ENCODE measurements at regions not wholly inside any gene's neighbourhood (a gene's known extent, or its start where the extent isn't known, plus 50 kb on each side); places are given as distances from the start of the nearest gene placed in this dataset.

DNA sequence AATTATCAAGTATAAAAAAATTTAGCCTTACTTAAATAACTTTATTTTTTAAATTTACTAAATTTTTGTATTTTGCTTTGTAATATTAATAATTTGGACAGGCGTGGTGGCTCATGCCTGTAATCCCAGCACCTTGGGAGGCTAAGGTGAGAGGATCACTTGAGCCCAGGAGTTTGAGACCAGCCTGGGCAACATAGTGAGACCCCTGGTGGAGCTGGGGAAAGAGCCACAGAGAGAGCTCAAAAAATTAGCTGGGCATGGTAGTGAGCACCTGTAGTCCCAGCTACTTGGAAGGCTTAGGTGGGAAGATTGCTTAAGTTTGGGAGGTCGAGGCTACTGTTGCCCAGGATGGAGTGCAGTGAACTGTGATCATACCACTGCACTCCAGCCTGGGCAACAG lies 143.5 kb downstream of the B3GNT2 start:
- H3F3A ChIP-seq (ENCODE audit: insufficient read depth, low read length), result no peaks in the 10 kb centered on the region
- no peak overlapping the region for H3K9ac ChIP-seq (ENCODE audit: low read length)
- H3K27ac ChIP-seq (ENCODE audit: low read length), result no peak overlapping the region
- H3K9me2 ChIP-seq (replicated peaks; ENCODE audit: insufficient read depth, low read length), result no peaks in the 10 kb centered on the region
- TF ChIP-seq EZH2phosphoT487 (IDR thresholded peaks at IDR 0.05; ENCODE audit: low read length), result no peak
- TF ChIP-seq EZH2 (optimal IDR thresholded peaks at IDR 0.05; ENCODE audit: low read depth, low read length), result no peak
- TF ChIP-seq, protein P1, sequence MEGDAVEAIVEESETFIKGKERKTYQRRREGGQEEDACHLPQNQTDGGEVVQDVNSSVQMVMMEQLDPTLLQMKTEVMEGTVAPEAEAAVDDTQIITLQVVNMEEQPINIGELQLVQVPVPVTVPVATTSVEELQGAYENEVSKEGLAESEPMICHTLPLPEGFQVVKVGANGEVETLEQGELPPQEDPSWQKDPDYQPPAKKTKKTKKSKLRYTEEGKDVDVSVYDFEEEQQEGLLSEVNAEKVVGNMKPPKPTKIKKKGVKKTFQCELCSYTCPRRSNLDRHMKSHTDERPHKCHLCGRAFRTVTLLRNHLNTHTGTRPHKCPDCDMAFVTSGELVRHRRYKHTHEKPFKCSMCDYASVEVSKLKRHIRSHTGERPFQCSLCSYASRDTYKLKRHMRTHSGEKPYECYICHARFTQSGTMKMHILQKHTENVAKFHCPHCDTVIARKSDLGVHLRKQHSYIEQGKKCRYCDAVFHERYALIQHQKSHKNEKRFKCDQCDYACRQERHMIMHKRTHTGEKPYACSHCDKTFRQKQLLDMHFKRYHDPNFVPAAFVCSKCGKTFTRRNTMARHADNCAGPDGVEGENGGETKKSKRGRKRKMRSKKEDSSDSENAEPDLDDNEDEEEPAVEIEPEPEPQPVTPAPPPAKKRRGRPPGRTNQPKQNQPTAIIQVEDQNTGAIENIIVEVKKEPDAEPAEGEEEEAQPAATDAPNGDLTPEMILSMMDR (IDR thresholded peaks at IDR 0.05; ENCODE audit: low read length), result no peak
- H4K20me1 ChIP-seq (ENCODE audit: insufficient read depth, low read length), result no peaks in the 10 kb centered on the region
- DNase-seq, result no peak
- no peak overlapping the region for H2AFZ ChIP-seq (ENCODE audit: low read length)
- H3K4me1 ChIP-seq (ENCODE audit: low read length), result peaks cover 12% of the 10 kb centered on the region; the same call in 1 of the 2 replicates
- H3K4me3 ChIP-seq (ENCODE audit: low read length), result no peak overlapping the region
- H3K9me3 ChIP-seq (replicated peaks; ENCODE audit: insufficient read depth, low read length), result no peaks in the 10 kb centered on the region
- no peak overlapping the region for H3K4me2 ChIP-seq (ENCODE audit: low read depth, low read length)
- H3K36me3 ChIP-seq (replicated peaks; ENCODE audit: insufficient read depth, low read length), result no peaks in the 10 kb centered on the region
- no peaks in the 10 kb centered on the region for H3K79me2 ChIP-seq (ENCODE audit: low read length)
- no peaks in the 10 kb centered on the region for H3K27me3 ChIP-seq (replicated peaks; ENCODE audit: insufficient read depth, low read length)

DNA sequence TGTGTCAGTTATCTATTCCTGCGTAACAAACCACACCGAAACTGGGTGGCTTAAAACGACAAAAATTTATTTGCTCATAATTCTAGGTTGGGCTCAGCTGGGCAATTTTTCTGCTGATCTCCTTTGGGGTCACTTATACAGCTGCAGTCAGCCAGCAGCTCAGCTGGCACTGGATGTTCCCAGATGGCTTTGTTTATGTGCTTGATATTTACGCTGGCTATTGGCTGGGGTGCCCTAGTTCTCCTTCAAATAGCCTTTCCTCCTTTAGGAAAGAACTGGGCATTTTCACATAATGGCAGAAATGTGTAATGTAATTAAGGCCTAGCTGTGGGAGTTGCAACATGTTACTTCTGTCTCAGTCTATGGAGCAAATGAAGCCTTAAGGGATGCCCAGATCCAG lies 142.2 kb downstream of the B3GNT2 start:
- TF ChIP-seq EZH2 (optimal IDR thresholded peaks at IDR 0.05; ENCODE audit: low read depth, low read length) (no peak), EZH2phosphoT487 (IDR thresholded peaks at IDR 0.05; ENCODE audit: low read length) (no peak)
- TF ChIP-seq, protein P1 (IDR thresholded peaks at IDR 0.05; ENCODE audit: low read length), result no peak
- Histone ChIP-seq H3K9ac (ENCODE audit: low read length) (no peak overlapping the region), H3K36me3 (replicated peaks; ENCODE audit: insufficient read depth, low read length) (no peaks in the 10 kb centered on the region), H3K27me3 (replicated peaks; ENCODE audit: insufficient read depth, low read length) (no peaks in the 10 kb centered on the region), H3K4me1 (ENCODE audit: low read length) (peaks cover 12% of the 10 kb centered on the region; the same call in 1 of the 2 replicates), H4K20me1 (ENCODE audit: insufficient read depth, low read length) (no peaks in the 10 kb centered on the region), H3K4me2 (ENCODE audit: low read depth, low read length) (no peak overlapping the region), H3K27ac (ENCODE audit: low read length) (no peak overlapping the region), H3F3A (ENCODE audit: insufficient read depth, low read length) (no peaks in the 10 kb centered on the region), H3K9me2 (replicated peaks; ENCODE audit: insufficient read depth, low read length) (no peaks in the 10 kb centered on the region), H3K79me2 (ENCODE audit: low read length) (no peaks in the 10 kb centered on the region), H2AFZ (ENCODE audit: low read length) (no peak overlapping the region), H3K4me3 (ENCODE audit: low read length) (no peak overlapping the region), H3K9me3 (replicated peaks; ENCODE audit: insufficient read depth, low read length) (no peaks in the 10 kb centered on the region)
- no peak for DNase-seq

DNA sequence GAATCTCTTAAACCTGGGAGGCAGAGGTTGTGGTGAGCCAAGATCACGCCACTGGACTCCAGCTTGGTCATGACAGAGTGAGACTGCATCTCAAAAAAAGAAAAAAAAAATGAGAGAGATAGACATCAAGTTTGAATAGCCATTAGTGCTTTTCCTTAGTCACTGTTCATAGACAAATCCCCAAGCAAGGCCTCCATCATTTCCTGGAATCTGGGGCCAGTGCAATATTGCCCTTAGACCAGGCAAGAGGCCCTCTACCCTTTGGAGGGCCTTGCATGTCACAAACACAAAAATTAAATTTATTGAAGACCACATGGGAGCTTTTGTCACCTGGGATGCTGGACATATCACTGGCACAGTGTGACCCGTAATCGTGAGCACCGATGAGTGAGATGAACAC lies 141.5 kb downstream of the B3GNT2 start:
- Histone ChIP-seq H3K4me3 (ENCODE audit: low read length) (no peak overlapping the region), H3K27me3 (replicated peaks; ENCODE audit: insufficient read depth, low read length) (no peaks in the 10 kb centered on the region), H3K4me1 (ENCODE audit: low read length) (peaks cover 12% of the 10 kb centered on the region; the same call in 1 of the 2 replicates), H3K9me2 (replicated peaks; ENCODE audit: insufficient read depth, low read length) (no peaks in the 10 kb centered on the region), H3F3A (ENCODE audit: insufficient read depth, low read length) (no peaks in the 10 kb centered on the region), H3K9ac (ENCODE audit: low read length) (no peak overlapping the region), H3K4me2 (ENCODE audit: low read depth, low read length) (no peak overlapping the region), H3K27ac (ENCODE audit: low read length) (no peak overlapping the region), H3K36me3 (replicated peaks; ENCODE audit: insufficient read depth, low read length) (no peaks in the 10 kb centered on the region), H2AFZ (ENCODE audit: low read length) (no peak overlapping the region), H3K79me2 (ENCODE audit: low read length) (no peaks in the 10 kb centered on the region), H4K20me1 (ENCODE audit: insufficient read depth, low read length) (no peaks in the 10 kb centered on the region), H3K9me3 (replicated peaks; ENCODE audit: insufficient read depth, low read length) (no peaks in the 10 kb centered on the region)
- TF ChIP-seq, protein P1 (IDR thresholded peaks at IDR 0.05; ENCODE audit: low read length), result no peak
- TF ChIP-seq EZH2 (optimal IDR thresholded peaks at IDR 0.05; ENCODE audit: low read depth, low read length) (no peak), EZH2phosphoT487 (IDR thresholded peaks at IDR 0.05; ENCODE audit: low read length) (no peak)
- no peak for DNase-seq

Data from MM.1S (cell line).